ENCODE measurements at regions not wholly inside any gene's neighbourhood (a gene's known extent, or its start where the extent isn't known, plus 50 kb on each side); places are given as distances from the start of the nearest gene placed in this dataset.

DNA sequence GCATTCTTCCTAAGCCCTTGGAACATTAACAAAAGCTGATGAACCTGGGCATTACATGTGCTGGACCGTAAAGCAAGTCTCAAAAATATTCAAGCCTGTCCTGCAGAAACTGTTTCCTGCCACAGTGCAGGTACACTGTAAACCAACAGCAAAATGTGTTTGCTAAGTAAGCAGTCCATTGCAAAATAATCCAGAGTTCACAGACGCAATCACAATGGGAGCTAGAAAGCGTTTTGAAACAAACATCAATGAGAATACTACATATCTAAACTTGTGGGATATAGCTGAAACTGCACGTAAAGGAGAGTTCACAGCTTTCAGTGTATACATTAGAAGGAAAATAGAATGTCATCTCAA is 61.6 kb downstream of the RGS12 start:
- TF ChIP-seq, protein P1, sequence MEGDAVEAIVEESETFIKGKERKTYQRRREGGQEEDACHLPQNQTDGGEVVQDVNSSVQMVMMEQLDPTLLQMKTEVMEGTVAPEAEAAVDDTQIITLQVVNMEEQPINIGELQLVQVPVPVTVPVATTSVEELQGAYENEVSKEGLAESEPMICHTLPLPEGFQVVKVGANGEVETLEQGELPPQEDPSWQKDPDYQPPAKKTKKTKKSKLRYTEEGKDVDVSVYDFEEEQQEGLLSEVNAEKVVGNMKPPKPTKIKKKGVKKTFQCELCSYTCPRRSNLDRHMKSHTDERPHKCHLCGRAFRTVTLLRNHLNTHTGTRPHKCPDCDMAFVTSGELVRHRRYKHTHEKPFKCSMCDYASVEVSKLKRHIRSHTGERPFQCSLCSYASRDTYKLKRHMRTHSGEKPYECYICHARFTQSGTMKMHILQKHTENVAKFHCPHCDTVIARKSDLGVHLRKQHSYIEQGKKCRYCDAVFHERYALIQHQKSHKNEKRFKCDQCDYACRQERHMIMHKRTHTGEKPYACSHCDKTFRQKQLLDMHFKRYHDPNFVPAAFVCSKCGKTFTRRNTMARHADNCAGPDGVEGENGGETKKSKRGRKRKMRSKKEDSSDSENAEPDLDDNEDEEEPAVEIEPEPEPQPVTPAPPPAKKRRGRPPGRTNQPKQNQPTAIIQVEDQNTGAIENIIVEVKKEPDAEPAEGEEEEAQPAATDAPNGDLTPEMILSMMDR (IDR thresholded peaks at IDR 0.05), result no peak
- TF ChIP-seq EP300 (IDR thresholded peaks at IDR 0.05), result no peak
- TF ChIP-seq POLR2A (IDR thresholded peaks at IDR 0.05), result no peak
- TF ChIP-seq POLR2AphosphoS5 (IDR thresholded peaks at IDR 0.05), result no peak

Measured in upper lobe of left lung (tissue), 4 donors.